Endothelial cell of umbilical vein (primary cell): ENCODE measurements at regions not wholly inside any gene's neighbourhood (a gene's known extent, or its start where the extent isn't known, plus 50 kb on each side); places are given as distances from the start of the nearest gene placed in this dataset.

Experiments
- BruUV-seq: library from RNA; stranded (reverse); fragments of 400-500 nt; replicated peaks from 2 replicates; lab custom pipeline; 2021; lab: Mats Ljungman, UMichigan
- CTCF ChIA-PET: fragments of 300-600, 350-600 bp; sonication (Branson Sonifier 250); formaldehyde crosslinking; loops from one replicate; lab custom pipeline; 2021; ENCODE audit warnings: antibody characterized with exemption, inconsistent platforms; lab: Charles Lee
- POLR2A ChIA-PET: fragments of 300-600, 350-600 bp; sonication (Branson Sonifier 250); formaldehyde crosslinking; loops from one replicate; lab custom pipeline; 2021; ENCODE audit warnings: antibody characterized with exemption, inconsistent platforms; lab: Charles Lee
- DNase-seq: peaks from one replicate; pipeline ENCODE4 v3.0.0-alpha.2; 2011; ENCODE audit warnings: low read depth, low spot score
- FAIRE-seq: peaks from 2 replicates; lab custom pipeline; 2011; peaks lifted over from hg19 to GRCh38; lab: Jason Lieb, UNC
- H2AFZ ChIP-seq: 2 replicates; pipeline ENCODE4 v1.6.0; 2012; ENCODE audit warnings: low read depth, low read length, control low read depth, inconsistent platforms
- H3K27ac ChIP-seq: 2 replicates; pipeline ENCODE4 v1.5.1; 2011; ENCODE audit warnings: low read depth, mild to moderate bottlenecking, control low read depth, low read length, moderate library complexity; ENCODE audit not compliant: insufficient read depth
- H3K27me3 ChIP-seq, 2 experiments: 2 replicates each; pipeline versions ENCODE4 v1.6.0 to v1.6.1; 2011; ENCODE audit warnings: low read length in 2 of 2, mixed read lengths in 1 of 2; ENCODE audit not compliant: control insufficient read depth in 2 of 2, insufficient read depth in 2 of 2
- H3K36me3 ChIP-seq, 2 experiments: 2 replicates in 1 of 2; 3 replicates in 1 of 2; pipeline ENCODE4 v1.5.1; 2011; ENCODE audit warnings: low read length in 2 of 2, mild to moderate bottlenecking in 1 of 2, moderate library complexity in 1 of 2; ENCODE audit not compliant: control insufficient read depth in 2 of 2, insufficient read depth in 2 of 2; ENCODE audit errors: extremely low read depth in 1 of 2
- H3K4me1 ChIP-seq: 3 replicates; pipeline ENCODE4 v1.5.1; 2011; ENCODE audit warnings: mild to moderate bottlenecking, low read length; ENCODE audit not compliant: control insufficient read depth, insufficient read depth; ENCODE audit errors: extremely low read depth
- H3K4me2 ChIP-seq: 2 replicates; pipeline ENCODE4 v1.6.1; 2011; ENCODE audit warnings: low read length, control low read depth, mixed read lengths; ENCODE audit not compliant: insufficient read depth
- H3K4me3 ChIP-seq, 3 experiments: fragments of 200-600 bp in 1 of 3; sonication (generic), shearing (Covaris generic) in 1 of 3; replicated peaks in 1 of 3; 2 replicates each; pipeline ENCODE4 v1.5.1; 2011 to 2016; ENCODE audit warnings: control low read depth in 3 of 3, low read length in 3 of 3, mild to moderate bottlenecking in 2 of 3, inconsistent platforms in 1 of 3, low read depth in 1 of 3, moderate library complexity in 1 of 3; ENCODE audit not compliant: insufficient read depth in 1 of 3
- H3K79me2 ChIP-seq: 2 replicates; pipeline ENCODE4 v1.6.0; 2012; ENCODE audit warnings: low read length, inconsistent platforms; ENCODE audit not compliant: control insufficient read depth, insufficient read depth
- H3K9ac ChIP-seq: replicated peaks from 2 replicates; pipeline ENCODE3; 2011; ENCODE audit warnings: low read length, control low read depth; ENCODE audit not compliant: insufficient read depth; ENCODE audit errors: extremely low read depth
- H3K9me1 ChIP-seq: replicated peaks from 3 replicates; pipeline ENCODE4 v1.6.0; 2011; ENCODE audit warnings: mild to moderate bottlenecking, low read length; ENCODE audit not compliant: control insufficient read depth, insufficient read depth; ENCODE audit errors: extremely low read depth
- H3K9me3 ChIP-seq: replicated peaks from 2 replicates; pipeline ENCODE4 v1.5.1; 2012; ENCODE audit warnings: low read length, inconsistent platforms; ENCODE audit not compliant: control insufficient read depth, insufficient read depth
- H4K20me1 ChIP-seq: replicated peaks from 2 replicates; pipeline ENCODE3; 2011; ENCODE audit warnings: mild to moderate bottlenecking, low read length; ENCODE audit not compliant: control insufficient read depth, insufficient read depth; ENCODE audit errors: extremely low read depth
- EZH2 ChIP-seq: IDR thresholded peaks from 2 replicates; pipeline ENCODE4 v1.6.1; 2012; ENCODE audit warnings: borderline replicate concordance, low read depth, mild to moderate bottlenecking, moderate library complexity, low read length, inconsistent platforms; ENCODE audit not compliant: severe bottlenecking
- FOS ChIP-seq: IDR thresholded peaks from 2 replicates; pipeline ENCODE4 v1.6.1; 2011; ENCODE audit warnings: mild to moderate bottlenecking, low read length, moderate library complexity, borderline replicate concordance; ENCODE audit not compliant: insufficient read depth
- GATA2 ChIP-seq: IDR thresholded peaks from 2 replicates; pipeline ENCODE4 v1.7.0; 2011; ENCODE audit warnings: low read depth, mild to moderate bottlenecking, moderate library complexity, mixed read lengths, low read length; ENCODE audit not compliant: insufficient read length, insufficient read depth
- JUN ChIP-seq: IDR thresholded peaks from 2 replicates; pipeline ENCODE4 v1.6.1; 2011; ENCODE audit warnings: borderline replicate concordance, low read depth; ENCODE audit not compliant: insufficient read length, insufficient read depth
- MYC ChIP-seq: IDR thresholded peaks from one replicate; pipeline ENCODE4 v1.6.1; 2011; ENCODE audit warnings: mild to moderate bottlenecking, low read depth, low read length
- POLR2A ChIP-seq: IDR thresholded peaks from 2 replicates; pipeline ENCODE4 v1.6.1; 2012; ENCODE audit warnings: low read depth, mild to moderate bottlenecking, control low read depth, low read length
- POLR2AphosphoS5 ChIP-seq: IDR thresholded peaks from 2 replicates; pipeline ENCODE4 v1.6.1; 2012; ENCODE audit warnings: low read depth, mild to moderate bottlenecking, control low read depth, low read length, moderate library complexity; ENCODE audit not compliant: insufficient read depth
- dilution Hi-C: fragments of 300-500 bp; cut with MboI; formaldehyde crosslinking; loops from one replicate; pipeline ENCODE4 v1.15.0; 2019; ENCODE audit warnings: low sequenced_read_pairs; ENCODE audit not compliant: extremely low pct_ligation_motif_present
- intact Hi-C: fragments of 100-400 bp; cut with micrococcal nuclease; formaldehyde crosslinking; loops from one replicate; pipeline ENCODE4 v1.10.0; 2022
- TF ChIP-seq, protein P1 (sequence below): IDR thresholded peaks from 2 replicates; pipeline ENCODE4 v1.6.1; 2011; ENCODE audit not compliant: insufficient read depth, insufficient read length
- TF ChIP-seq, protein P2 (sequence below), 2 donors: IDR thresholded peaks; 1 replicate in 1 of 2; 2 replicates in 1 of 2; pipeline ENCODE4 v1.5.1; 2011; ENCODE audit warnings: low read length in 2 of 2, mild to moderate bottlenecking in 2 of 2, moderate library complexity in 2 of 2, control low read depth in 1 of 2, inconsistent platforms in 1 of 2, low read depth in 1 of 2; ENCODE audit not compliant: insufficient read depth in 1 of 2; ENCODE audit errors: extremely low read depth in 1 of 2

- H3K9me3 ChIP-seq: no peaks in the 10 kb centered on the region
- intact Hi-C loops (no loop called here), dilution Hi-C loops (no loop called here)
- H3K9me1 ChIP-seq: no peaks in the 10 kb centered on the region
- ChIA-PET CTCF (no interaction called here), POLR2A (no interaction called here)
- no TSS peak for BruUV-seq
- H3K27ac ChIP-seq: no peak overlapping the region
- no peak overlapping the region for H2AFZ ChIP-seq
- DNase-seq (no peak), FAIRE-seq (no peak)
- H3K79me2 ChIP-seq: no peaks in the 10 kb centered on the region
- H3K4me2 ChIP-seq: no peak overlapping the region
- no peaks in the 10 kb centered on the region for H3K4me1 ChIP-seq
- H3K9ac ChIP-seq: no peak overlapping the region
- no peak overlapping the region for H3K4me3 ChIP-seq
- no peak for TF ChIP-seq EZH2
- TF ChIP-seq, protein P1, sequence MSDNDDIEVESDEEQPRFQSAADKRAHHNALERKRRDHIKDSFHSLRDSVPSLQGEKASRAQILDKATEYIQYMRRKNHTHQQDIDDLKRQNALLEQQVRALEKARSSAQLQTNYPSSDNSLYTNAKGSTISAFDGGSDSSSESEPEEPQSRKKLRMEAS: no peak
- no peak for TF ChIP-seq JUN
- TF ChIP-seq, protein P2, sequence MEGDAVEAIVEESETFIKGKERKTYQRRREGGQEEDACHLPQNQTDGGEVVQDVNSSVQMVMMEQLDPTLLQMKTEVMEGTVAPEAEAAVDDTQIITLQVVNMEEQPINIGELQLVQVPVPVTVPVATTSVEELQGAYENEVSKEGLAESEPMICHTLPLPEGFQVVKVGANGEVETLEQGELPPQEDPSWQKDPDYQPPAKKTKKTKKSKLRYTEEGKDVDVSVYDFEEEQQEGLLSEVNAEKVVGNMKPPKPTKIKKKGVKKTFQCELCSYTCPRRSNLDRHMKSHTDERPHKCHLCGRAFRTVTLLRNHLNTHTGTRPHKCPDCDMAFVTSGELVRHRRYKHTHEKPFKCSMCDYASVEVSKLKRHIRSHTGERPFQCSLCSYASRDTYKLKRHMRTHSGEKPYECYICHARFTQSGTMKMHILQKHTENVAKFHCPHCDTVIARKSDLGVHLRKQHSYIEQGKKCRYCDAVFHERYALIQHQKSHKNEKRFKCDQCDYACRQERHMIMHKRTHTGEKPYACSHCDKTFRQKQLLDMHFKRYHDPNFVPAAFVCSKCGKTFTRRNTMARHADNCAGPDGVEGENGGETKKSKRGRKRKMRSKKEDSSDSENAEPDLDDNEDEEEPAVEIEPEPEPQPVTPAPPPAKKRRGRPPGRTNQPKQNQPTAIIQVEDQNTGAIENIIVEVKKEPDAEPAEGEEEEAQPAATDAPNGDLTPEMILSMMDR (IDR thresholded peaks at IDR 0.05; ENCODE audit: extremely low read depth in 1 of 2, insufficient read depth in 1 of 2, low read depth in 1 of 2, low read length in 2 of 2): no peak
- no peak for TF ChIP-seq FOS
- TF ChIP-seq GATA2: no peak
- TF ChIP-seq MYC: no peak
- no peak for TF ChIP-seq POLR2A
- no peak for TF ChIP-seq POLR2AphosphoS5
- no peaks in the 10 kb centered on the region for H4K20me1 ChIP-seq
- peaks cover 0 to 2% of the 10 kb centered on the region in 2 experiments for H3K27me3 ChIP-seq
- H3K36me3 ChIP-seq: no peaks in the 10 kb centered on the region
Measured at GRCh38 chr5:68727931-68728330, 365.9 kb upstream of the SLC30A5 start.
